Stimulated activated CD4-positive, alpha-beta T cell treated with anti-CD3 and anti-CD28 coated beads, Interleukin-4, amount 100 ng/mL, for 48 hours (primary cell): ENCODE measurements at regions not wholly inside any gene's neighbourhood (a gene's known extent, or its start where the extent isn't known, plus 50 kb on each side); places are given as distances from the start of the nearest gene placed in this dataset.

ENCODE experiments used
- DNase-seq, 2 donors: peaks; one replicate each; pipeline ENCODE4 v3.0.0-alpha.2; 2020; ENCODE audit warnings: low read depth in 2 of 2

- no peak for DNase-seq
Measured at GRCh38 chr12:30021051-30021833, 237.5 kb upstream of the TMTC1 start.

GRCh38 chr12:30019366-30020140 lies 235.8 kb upstream of the TMTC1 start:
- DNase-seq, result no peak

- DNase-seq, result no peak
Measured at GRCh38 chr12:30016540-30017055, 232.9 kb upstream of the TMTC1 start.

GRCh38 chr12:30015631-30016337 lies 232.0 kb upstream of the TMTC1 start:
- DNase-seq, result no peak

GRCh38 chr12:30014991-30015390 lies 231.2 kb upstream of the TMTC1 start:
- no peak for DNase-seq

GRCh38 chr12:30012816-30013450 lies 229.2 kb upstream of the TMTC1 start:
- no peak for DNase-seq

GRCh38 chr12:30010071-30011052 lies 226.6 kb upstream of the TMTC1 start:
- no peak for DNase-seq

- DNase-seq, result no peak
Measured at GRCh38 chr12:30006021-30006420, 222.3 kb upstream of the TMTC1 start.

GRCh38 chr12:30003321-30003720 lies 219.6 kb upstream of the TMTC1 start:
- DNase-seq, result no peak

- DNase-seq, result no peak
Measured at GRCh38 chr12:30002677-30003076, 218.9 kb upstream of the TMTC1 start.

- DNase-seq, result no peak
Measured at GRCh38 chr12:30000401-30000800, 216.7 kb upstream of the TMTC1 start.

GRCh38 chr12:29996993-29997392 lies 213.3 kb upstream of the TMTC1 start:
- DNase-seq, result no peak

GRCh38 chr12:29992366-29992765 lies 208.6 kb upstream of the TMTC1 start:
- no peak for DNase-seq

GRCh38 chr12:29991924-29992323 lies 208.2 kb upstream of the TMTC1 start:
- DNase-seq, result no peak

GRCh38 chr12:29990971-29991370 lies 207.2 kb upstream of the TMTC1 start:
- no peak for DNase-seq

- DNase-seq, result no peak
Measured at GRCh38 chr12:29983851-29984250, 200.1 kb upstream of the TMTC1 start.

- DNase-seq, result no peak
Measured at GRCh38 chr12:29980304-29980703, 196.6 kb upstream of the TMTC1 start.

GRCh38 chr12:29971446-29971845 lies 187.7 kb upstream of the TMTC1 start:
- DNase-seq, result no peak

GRCh38 chr12:29970501-29970900 lies 186.8 kb upstream of the TMTC1 start:
- DNase-seq, result no peak

GRCh38 chr12:29962276-29963035 lies 178.7 kb upstream of the TMTC1 start:
- DNase-seq, result no peak
